ENCODE measurements at regions not wholly inside any gene's neighbourhood (a gene's known extent, or its start where the extent isn't known, plus 50 kb on each side); places are given as distances from the start of the nearest gene placed in this dataset.
"Not testable (repeated sequence)": the region's sequence is repeated elsewhere in the genome, so short reads cannot be mapped to it uniquely, and the experiment has no call there.

- no peak for DNase-seq (ENCODE audit: low read depth)
- TF ChIP-seq, protein P1, sequence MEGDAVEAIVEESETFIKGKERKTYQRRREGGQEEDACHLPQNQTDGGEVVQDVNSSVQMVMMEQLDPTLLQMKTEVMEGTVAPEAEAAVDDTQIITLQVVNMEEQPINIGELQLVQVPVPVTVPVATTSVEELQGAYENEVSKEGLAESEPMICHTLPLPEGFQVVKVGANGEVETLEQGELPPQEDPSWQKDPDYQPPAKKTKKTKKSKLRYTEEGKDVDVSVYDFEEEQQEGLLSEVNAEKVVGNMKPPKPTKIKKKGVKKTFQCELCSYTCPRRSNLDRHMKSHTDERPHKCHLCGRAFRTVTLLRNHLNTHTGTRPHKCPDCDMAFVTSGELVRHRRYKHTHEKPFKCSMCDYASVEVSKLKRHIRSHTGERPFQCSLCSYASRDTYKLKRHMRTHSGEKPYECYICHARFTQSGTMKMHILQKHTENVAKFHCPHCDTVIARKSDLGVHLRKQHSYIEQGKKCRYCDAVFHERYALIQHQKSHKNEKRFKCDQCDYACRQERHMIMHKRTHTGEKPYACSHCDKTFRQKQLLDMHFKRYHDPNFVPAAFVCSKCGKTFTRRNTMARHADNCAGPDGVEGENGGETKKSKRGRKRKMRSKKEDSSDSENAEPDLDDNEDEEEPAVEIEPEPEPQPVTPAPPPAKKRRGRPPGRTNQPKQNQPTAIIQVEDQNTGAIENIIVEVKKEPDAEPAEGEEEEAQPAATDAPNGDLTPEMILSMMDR (IDR thresholded peaks at IDR 0.05; ENCODE audit: insufficient read depth, low read length, severe bottlenecking): no peak
- H3K36me3 ChIP-seq (ENCODE audit: control insufficient read depth, insufficient read depth, low read length): no peaks in the 10 kb centered on the region
- no peak for FAIRE-seq
- H3K27me3 ChIP-seq (ENCODE audit: control insufficient read depth, insufficient read depth, low read length): no peaks in the 10 kb centered on the region
- no peak overlapping the region for H3K4me3 ChIP-seq (ENCODE audit: low read depth, low read length)
Observed at GRCh38 chr7:109579901-109580300, 1010.2 kb downstream of the DNAJB9 start.

DNA sequence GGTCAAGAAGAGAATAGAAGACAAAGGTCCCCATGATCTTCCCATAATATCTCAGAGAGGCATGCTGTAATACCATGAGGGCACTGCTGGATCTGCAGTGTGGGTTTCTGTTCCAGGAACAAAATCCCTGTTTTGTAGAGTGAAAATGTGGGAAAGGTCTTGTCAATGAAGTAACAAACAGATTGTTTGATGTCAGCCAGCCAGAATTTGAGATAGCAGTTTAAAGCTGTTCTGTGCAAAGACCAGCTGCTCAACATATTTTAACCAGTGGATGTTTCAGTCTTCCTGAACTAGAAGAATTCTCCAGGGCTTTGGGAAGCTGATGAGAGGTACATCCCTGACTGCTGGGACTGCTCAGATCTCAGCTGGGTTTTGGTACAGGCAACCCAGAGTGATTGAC, 1012.5 kb downstream of the DNAJB9 start:
- Histone ChIP-seq H3K36me3 (ENCODE audit: control insufficient read depth, insufficient read depth, low read length) (no peaks in the 10 kb centered on the region), H3K4me3 (ENCODE audit: low read depth, low read length) (no peak overlapping the region), H3K27me3 (ENCODE audit: control insufficient read depth, insufficient read depth, low read length) (no peaks in the 10 kb centered on the region)
- DNase-seq (ENCODE audit: low read depth) (no peak), FAIRE-seq (no peak)
- TF ChIP-seq, protein P1 (IDR thresholded peaks at IDR 0.05; ENCODE audit: insufficient read depth, low read length, severe bottlenecking): no peak

DNA sequence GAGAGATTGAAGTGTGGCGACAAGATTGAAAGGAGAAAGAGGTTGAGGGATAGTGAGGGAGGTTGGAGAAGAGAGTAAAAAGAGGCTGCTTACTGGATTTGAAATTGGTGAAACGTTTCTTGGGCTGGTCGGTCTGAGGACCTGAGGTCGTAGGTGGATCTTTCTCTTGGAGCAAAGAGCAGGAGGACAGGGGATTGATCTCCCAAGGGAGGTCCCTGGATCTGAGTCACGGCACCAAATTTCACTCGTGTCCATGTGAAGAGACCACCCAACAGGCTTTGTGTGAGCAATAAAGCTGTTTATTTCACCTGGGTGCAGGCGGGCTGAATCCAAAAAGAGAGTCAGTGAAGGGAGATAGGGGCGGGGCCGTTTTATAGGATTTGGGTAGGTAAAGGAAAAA, 1027.3 kb downstream of the DNAJB9 start:
- not testable (repeated sequence) for FAIRE-seq; H3K36me3 ChIP-seq (ENCODE audit: control insufficient read depth, insufficient read depth, low read length); H3K27me3 ChIP-seq (ENCODE audit: control insufficient read depth, insufficient read depth, low read length); H3K4me3 ChIP-seq (ENCODE audit: low read depth, low read length); DNase-seq (ENCODE audit: low read depth)

DNA sequence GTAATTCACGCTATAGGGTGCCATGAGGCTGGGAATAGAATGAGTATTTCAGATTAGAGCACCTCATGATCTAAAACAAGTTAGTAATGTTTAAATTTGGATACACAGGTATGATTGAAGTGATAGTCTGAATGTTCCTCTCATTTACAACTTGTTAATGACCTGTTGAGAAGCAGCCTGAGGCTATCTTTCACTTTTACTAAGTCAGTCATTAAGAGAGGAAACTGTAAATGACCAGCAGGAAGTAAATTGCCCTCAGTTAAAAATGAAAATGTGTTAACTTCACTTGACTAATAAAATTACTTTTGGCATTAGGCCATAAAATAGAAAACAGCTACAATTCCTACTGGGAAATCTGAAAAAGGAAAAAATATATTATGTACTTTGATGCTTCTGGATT, 1042.0 kb downstream of the DNAJB9 start:
- TF ChIP-seq, protein P1 (IDR thresholded peaks at IDR 0.05; ENCODE audit: insufficient read depth, low read length, severe bottlenecking): no peak
- Histone ChIP-seq H3K27me3 (ENCODE audit: control insufficient read depth, insufficient read depth, low read length) (no peaks in the 10 kb centered on the region), H3K36me3 (ENCODE audit: control insufficient read depth, insufficient read depth, low read length) (no peaks in the 10 kb centered on the region), H3K4me3 (ENCODE audit: low read depth, low read length) (no peak overlapping the region)
- FAIRE-seq: no peak
- no peak for DNase-seq (ENCODE audit: low read depth)

DNA sequence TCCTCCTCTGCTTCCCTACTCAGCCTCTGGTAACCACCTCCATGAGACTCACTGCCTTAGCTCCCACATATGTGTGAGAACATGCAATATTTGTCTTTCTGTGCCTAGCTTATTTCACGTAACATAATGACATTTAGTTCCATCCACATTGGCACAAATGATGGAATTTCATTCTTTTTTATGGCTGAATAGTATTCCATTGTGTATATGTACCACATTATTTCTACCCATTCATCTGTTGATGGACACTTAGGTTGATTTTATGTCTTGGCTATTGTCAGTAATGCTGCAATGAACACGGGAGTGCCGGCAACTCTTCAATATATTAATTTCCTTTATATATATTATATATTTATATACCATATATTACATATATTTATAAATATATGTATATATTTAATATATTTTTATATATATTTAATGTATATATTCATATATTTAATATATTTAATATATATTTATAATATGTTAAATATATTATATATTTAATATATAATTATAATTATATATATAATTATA, 1046.9 kb downstream of the DNAJB9 start:
- FAIRE-seq: no peak
- TF ChIP-seq, protein P1 (IDR thresholded peaks at IDR 0.05; ENCODE audit: insufficient read depth, low read length, severe bottlenecking): no peak
- no peak for DNase-seq (ENCODE audit: low read depth)
- Histone ChIP-seq H3K36me3 (ENCODE audit: control insufficient read depth, insufficient read depth, low read length) (no peaks in the 10 kb centered on the region), H3K4me3 (ENCODE audit: low read depth, low read length) (no peak overlapping the region), H3K27me3 (ENCODE audit: control insufficient read depth, insufficient read depth, low read length) (no peaks in the 10 kb centered on the region)

- DNase-seq (ENCODE audit: low read depth) (no peak), FAIRE-seq (no peak)
- Histone ChIP-seq H3K27me3 (ENCODE audit: control insufficient read depth, insufficient read depth, low read length) (no peaks in the 10 kb centered on the region), H3K36me3 (ENCODE audit: control insufficient read depth, insufficient read depth, low read length) (no peaks in the 10 kb centered on the region), H3K4me3 (ENCODE audit: low read depth, low read length) (no peak overlapping the region)
- TF ChIP-seq, protein P1 (IDR thresholded peaks at IDR 0.05; ENCODE audit: insufficient read depth, low read length, severe bottlenecking): no peak
Observed at GRCh38 chr7:109622320-109622719, 1052.6 kb downstream of the DNAJB9 start.

DNA sequence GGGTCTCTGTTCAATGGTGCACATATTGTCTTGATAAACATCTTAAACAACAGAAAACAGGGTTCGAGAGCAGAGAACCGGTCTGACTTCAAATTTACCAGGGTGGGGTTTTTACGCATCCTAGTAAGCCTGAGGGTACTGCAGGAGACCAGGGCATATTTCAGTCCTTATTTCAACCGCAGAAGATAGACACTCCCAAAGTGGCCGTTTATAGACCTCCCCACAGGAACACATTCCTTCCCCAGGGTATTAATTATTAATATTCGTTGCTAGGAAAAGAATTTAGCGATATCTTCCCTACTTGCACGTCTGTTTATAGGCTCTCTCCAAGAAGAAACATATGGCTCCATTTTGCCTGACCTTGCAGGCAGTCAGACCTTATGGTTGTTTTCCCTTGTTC, 1063.2 kb downstream of the DNAJB9 start:
- H3K4me3 ChIP-seq (ENCODE audit: low read depth, low read length); H3K27me3 ChIP-seq (ENCODE audit: control insufficient read depth, insufficient read depth, low read length); FAIRE-seq; DNase-seq (ENCODE audit: low read depth); H3K36me3 ChIP-seq (ENCODE audit: control insufficient read depth, insufficient read depth, low read length): not testable (repeated sequence)

All from bronchial epithelial cell (primary cell).